ENCODE measurements at regions not wholly inside any gene's neighbourhood (a gene's known extent, or its start where the extent isn't known, plus 50 kb on each side); places are given as distances from the start of the nearest gene placed in this dataset.

DNA sequence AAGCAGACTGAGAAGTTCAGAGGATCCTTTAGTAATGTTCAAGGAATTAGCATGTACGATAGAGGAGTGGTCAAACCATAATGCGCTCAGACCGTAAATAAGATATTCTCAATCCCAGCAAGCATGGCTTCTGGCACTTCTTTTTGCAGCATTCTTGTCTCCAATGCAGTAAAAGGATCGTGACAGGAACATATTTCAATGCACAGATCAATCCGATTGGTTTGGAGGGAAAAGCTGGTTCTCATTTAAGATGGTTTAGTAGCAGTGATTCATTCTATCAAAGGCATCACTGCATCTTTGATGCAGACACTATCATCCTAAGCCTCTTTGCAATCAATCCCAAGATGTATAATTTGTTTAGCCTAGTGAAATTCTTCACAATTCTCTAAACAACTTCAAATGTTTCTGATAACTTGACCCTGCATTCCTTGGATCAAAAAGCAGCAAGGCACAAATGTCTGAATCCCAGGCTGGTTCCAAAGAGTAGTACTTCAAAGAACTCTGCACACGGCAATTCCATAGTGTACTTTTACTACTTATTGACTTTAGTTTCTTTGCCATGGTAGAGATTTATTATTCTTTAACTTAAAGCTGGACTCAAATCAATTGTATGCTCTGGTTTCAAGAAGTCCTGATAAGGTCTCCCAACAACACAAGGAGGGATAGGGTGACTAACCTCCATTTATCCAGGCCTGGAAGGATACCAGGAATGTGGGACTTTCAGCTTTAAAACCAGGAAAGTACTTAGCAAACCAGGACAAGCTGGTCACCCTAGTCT is 96.8 kb upstream of the MDM1 start (continued):
- TF ChIP-seq E2F1 (CRISPR knock-in tag; IDR thresholded peaks at IDR 0.05) = no peak
- TF ChIP-seq GRHL2 (CRISPR knock-in tag; IDR thresholded peaks at IDR 0.05; ENCODE audit: insufficient replicate concordance, severe bottlenecking) = no peak
- TF ChIP-seq AFF4 (CRISPR knock-in tag; IDR thresholded peaks at IDR 0.05; ENCODE audit: borderline replicate concordance) = no peak
- no peak for TF ChIP-seq PRRX2 (CRISPR knock-in tag; IDR thresholded peaks at IDR 0.05)
- TF ChIP-seq, protein P1, sequence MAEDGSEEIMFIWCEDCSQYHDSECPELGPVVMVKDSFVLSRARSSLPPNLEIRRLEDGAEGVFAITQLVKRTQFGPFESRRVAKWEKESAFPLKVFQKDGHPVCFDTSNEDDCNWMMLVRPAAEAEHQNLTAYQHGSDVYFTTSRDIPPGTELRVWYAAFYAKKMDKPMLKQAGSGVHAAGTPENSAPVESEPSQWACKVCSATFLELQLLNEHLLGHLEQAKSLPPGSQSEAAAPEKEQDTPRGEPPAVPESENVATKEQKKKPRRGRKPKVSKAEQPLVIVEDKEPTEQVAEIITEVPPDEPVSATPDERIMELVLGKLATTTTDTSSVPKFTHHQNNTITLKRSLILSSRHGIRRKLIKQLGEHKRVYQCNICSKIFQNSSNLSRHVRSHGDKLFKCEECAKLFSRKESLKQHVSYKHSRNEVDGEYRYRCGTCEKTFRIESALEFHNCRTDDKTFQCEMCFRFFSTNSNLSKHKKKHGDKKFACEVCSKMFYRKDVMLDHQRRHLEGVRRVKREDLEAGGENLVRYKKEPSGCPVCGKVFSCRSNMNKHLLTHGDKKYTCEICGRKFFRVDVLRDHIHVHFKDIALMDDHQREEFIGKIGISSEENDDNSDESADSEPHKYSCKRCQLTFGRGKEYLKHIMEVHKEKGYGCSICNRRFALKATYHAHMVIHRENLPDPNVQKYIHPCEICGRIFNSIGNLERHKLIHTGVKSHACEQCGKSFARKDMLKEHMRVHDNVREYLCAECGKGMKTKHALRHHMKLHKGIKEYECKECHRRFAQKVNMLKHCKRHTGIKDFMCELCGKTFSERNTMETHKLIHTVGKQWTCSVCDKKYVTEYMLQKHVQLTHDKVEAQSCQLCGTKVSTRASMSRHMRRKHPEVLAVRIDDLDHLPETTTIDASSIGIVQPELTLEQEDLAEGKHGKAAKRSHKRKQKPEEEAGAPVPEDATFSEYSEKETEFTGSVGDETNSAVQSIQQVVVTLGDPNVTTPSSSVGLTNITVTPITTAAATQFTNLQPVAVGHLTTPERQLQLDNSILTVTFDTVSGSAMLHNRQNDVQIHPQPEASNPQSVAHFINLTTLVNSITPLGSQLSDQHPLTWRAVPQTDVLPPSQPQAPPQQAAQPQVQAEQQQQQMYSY (CRISPR knock-in tag; IDR thresholded peaks at IDR 0.05) = no peak
- no peak for TF ChIP-seq GABPB1 (CRISPR knock-in tag; IDR thresholded peaks at IDR 0.05)
- no peak for TF ChIP-seq ZNF121 (CRISPR knock-in tag; IDR thresholded peaks at IDR 0.05)
- TF ChIP-seq TEAD4 (CRISPR knock-in tag; IDR thresholded peaks at IDR 0.05) = no peak

DNA sequence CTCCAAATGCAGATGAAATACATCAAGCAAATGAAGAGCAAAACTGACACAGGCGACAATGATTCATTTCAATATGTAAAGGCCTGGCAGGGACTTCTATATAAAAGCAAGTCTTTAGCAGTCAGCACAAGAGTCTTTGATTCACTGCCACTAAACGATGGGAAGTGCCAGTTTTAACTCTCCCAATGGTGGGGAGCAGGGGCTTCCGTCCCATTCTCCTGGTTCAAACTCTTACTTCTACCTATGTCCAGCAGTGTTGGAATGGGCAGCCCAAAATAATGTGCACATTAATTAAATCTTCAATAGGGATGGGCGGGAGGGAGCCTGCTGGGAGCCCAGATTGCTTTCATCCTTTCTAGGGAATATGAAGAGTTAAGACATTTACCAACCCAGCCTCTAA is 97.5 kb upstream of the MDM1 start:
- no peak for TF ChIP-seq CREB1 (CRISPR knock-in tag; IDR thresholded peaks at IDR 0.05)
- TF ChIP-seq ARID4B (CRISPR knock-in tag; IDR thresholded peaks at IDR 0.05; ENCODE audit: borderline replicate concordance) = no peak
- TF ChIP-seq PRRX2 (CRISPR knock-in tag; IDR thresholded peaks at IDR 0.05) = no peak
- no peak for ATAC-seq

More for the DNA sequence above, 97.5 kb upstream of the MDM1 start:
- DNase-seq (ENCODE audit: low spot score) = no peak
- Mint-ChIP-seq H3K4me1 (peaks cover 24% of the 10 kb centered on the region), H3K9me3 (peaks cover under 1% of the 10 kb centered on the region; the same call in 1 of the 2 replicates), H3K36me3 (no peaks in the 10 kb centered on the region), H3K4me3 (no peak overlapping the region), H3K27me3 (ENCODE audit: low read depth) (no peaks in the 10 kb centered on the region), H3K27ac (no peak overlapping the region)
- ChIA-PET POLR2A (no interaction called here), CTCF (interaction anchor here (1.3 kb wide), 1 partner anchor 23 kb away, joined by 3 read pairs; no protein-coding TSS in a partner anchor)
